Caco-2 (cell line): ENCODE measurements at regions not wholly inside any gene's neighbourhood (a gene's known extent, or its start where the extent isn't known, plus 50 kb on each side); places are given as distances from the start of the nearest gene placed in this dataset.

Source experiments
- BruUV-seq: library from RNA; stranded (reverse); fragments of 400-500 nt; replicated peaks from 2 replicates; lab custom pipeline; 2021; lab: Mats Ljungman, UMichigan
- CTCF ChIA-PET: fragments of 300-600 bp; sonication (Branson Sonifier 250); formaldehyde crosslinking; loops from one replicate; lab custom pipeline; 2022; ENCODE audit warnings: antibody characterized with exemption; lab: Charles Lee
- POLR2A ChIA-PET: fragments of 300-600 bp; sonication (Branson Sonifier 250); formaldehyde crosslinking; loops from one replicate; lab custom pipeline; 2022; ENCODE audit warnings: antibody characterized with exemption; lab: Charles Lee
- DNase-seq, 2 experiments: peaks; one replicate each; pipeline versions ENCODE4 v3.0.0 to v3.0.0-alpha.2; 2020 to 2022
- H3K27me3 ChIP-seq: replicated peaks from 2 replicates; pipeline ENCODE4 v1.6.0; 2011; ENCODE audit warnings: low read length; ENCODE audit not compliant: control insufficient read depth, insufficient read depth
- H3K36me3 ChIP-seq: 2 replicates; pipeline ENCODE4 v1.5.1; 2011; ENCODE audit warnings: low read length; ENCODE audit not compliant: control insufficient read depth, insufficient read depth
- H3K4me1 ChIP-seq: fragments of 250-450 bp; sonication (Bioruptor Pico); 2 replicates; pipeline ENCODE4 v1.5.1; 2020; ENCODE audit warnings: mild to moderate bottlenecking
- H3K4me3 ChIP-seq: 2 replicates; pipeline ENCODE4 v1.5.1; 2011; ENCODE audit warnings: low read depth, mild to moderate bottlenecking, control low read depth, low read length
- H3K9me3 ChIP-seq: fragments of 250-450 bp; sonication (Bioruptor Pico); 2 replicates; pipeline ENCODE4 v1.5.1; 2020; ENCODE audit warnings: mild to moderate bottlenecking, moderate library complexity
- H3K27ac Mint-ChIP-seq: one replicate; pipeline ENCODE4 v1.8.0; 2022; ENCODE audit warnings: mixed read lengths; ENCODE audit not compliant: unreplicated experiment
- H3K27me3 Mint-ChIP-seq: one replicate; pipeline ENCODE4 v1.8.0; 2022; ENCODE audit warnings: mixed read lengths; ENCODE audit not compliant: insufficient read depth, unreplicated experiment
- H3K36me3 Mint-ChIP-seq: one replicate; pipeline ENCODE4 v1.8.0; 2022; ENCODE audit warnings: mild to moderate bottlenecking, mixed read lengths; ENCODE audit not compliant: insufficient read depth, unreplicated experiment
- H3K4me1 Mint-ChIP-seq: one replicate; pipeline ENCODE4 v1.8.0; 2022; ENCODE audit warnings: low read depth, mixed read lengths; ENCODE audit not compliant: unreplicated experiment
- H3K4me3 Mint-ChIP-seq: one replicate; pipeline ENCODE4 v1.8.0; 2022; ENCODE audit warnings: mild to moderate bottlenecking, moderate library complexity, mixed read lengths; ENCODE audit not compliant: unreplicated experiment
- H3K9me3 Mint-ChIP-seq: one replicate; pipeline ENCODE4 v1.8.0; 2022; ENCODE audit warnings: mixed read lengths; ENCODE audit not compliant: unreplicated experiment
- intact Hi-C: fragments of 100-400 bp; cut with micrococcal nuclease; formaldehyde crosslinking; loops from one replicate; pipeline ENCODE4 v1.10.0; 2022; ENCODE audit not compliant: unreplicated experiment
- TF ChIP-seq, protein P1 (sequence below), 2 experiments: fragments of 200-600 bp in 1 of 2; IDR thresholded peaks; 1 replicate in 1 of 2; 2 replicates in 1 of 2; pipeline versions ENCODE4 v1.5.1 to v1.8.0; 2011 to 2022; ENCODE audit warnings: antibody characterized with exemption in 1 of 2, control low read depth in 1 of 2, inconsistent platforms in 1 of 2, low read depth in 1 of 2, low read length in 1 of 2, mild to moderate bottlenecking in 1 of 2, moderate library complexity in 1 of 2; ENCODE audit not compliant: insufficient read depth in 1 of 2, severe bottlenecking in 1 of 2, unreplicated experiment in 1 of 2

GRCh38 chr20:21601799-21602198 lies 87.9 kb upstream of the NKX2-2 start:
- Histone ChIP-seq H3K36me3 (no peaks in the 10 kb centered on the region), H3K4me1 (no peaks in the 10 kb centered on the region), H3K9me3 (peaks cover 12% of the 10 kb centered on the region), H3K4me3 (no peak overlapping the region), H3K27me3 (no peaks in the 10 kb centered on the region)
- intact Hi-C loops = no loop called here
- Mint-ChIP-seq H3K4me3 (no peak overlapping the region), H3K27me3 (peaks cover 11% of the 10 kb centered on the region), H3K27ac (no peak overlapping the region), H3K9me3 (peaks cover 31% of the 10 kb centered on the region), H3K36me3 (no peaks in the 10 kb centered on the region), H3K4me1 (no peaks in the 10 kb centered on the region)
- ChIA-PET POLR2A (no interaction called here), CTCF (interaction anchor here (1.0 kb wide), 1 partner anchor 1008 kb away, joined by 3 read pairs; no protein-coding TSS in a partner anchor)
- TF ChIP-seq, protein P1, sequence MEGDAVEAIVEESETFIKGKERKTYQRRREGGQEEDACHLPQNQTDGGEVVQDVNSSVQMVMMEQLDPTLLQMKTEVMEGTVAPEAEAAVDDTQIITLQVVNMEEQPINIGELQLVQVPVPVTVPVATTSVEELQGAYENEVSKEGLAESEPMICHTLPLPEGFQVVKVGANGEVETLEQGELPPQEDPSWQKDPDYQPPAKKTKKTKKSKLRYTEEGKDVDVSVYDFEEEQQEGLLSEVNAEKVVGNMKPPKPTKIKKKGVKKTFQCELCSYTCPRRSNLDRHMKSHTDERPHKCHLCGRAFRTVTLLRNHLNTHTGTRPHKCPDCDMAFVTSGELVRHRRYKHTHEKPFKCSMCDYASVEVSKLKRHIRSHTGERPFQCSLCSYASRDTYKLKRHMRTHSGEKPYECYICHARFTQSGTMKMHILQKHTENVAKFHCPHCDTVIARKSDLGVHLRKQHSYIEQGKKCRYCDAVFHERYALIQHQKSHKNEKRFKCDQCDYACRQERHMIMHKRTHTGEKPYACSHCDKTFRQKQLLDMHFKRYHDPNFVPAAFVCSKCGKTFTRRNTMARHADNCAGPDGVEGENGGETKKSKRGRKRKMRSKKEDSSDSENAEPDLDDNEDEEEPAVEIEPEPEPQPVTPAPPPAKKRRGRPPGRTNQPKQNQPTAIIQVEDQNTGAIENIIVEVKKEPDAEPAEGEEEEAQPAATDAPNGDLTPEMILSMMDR (IDR thresholded peaks at IDR 0.05; ENCODE audit: insufficient read depth in 1 of 2, low read depth in 1 of 2, low read length in 1 of 2, severe bottlenecking in 1 of 2, unreplicated experiment in 1 of 2) = no peak
- DNase-seq = no peak
- BruUV-seq = no TSS peak

- no peaks in the 10 kb centered on the region; the same call in 1 of the 2 replicates for H3K27me3 ChIP-seq
- no peaks in the 10 kb centered on the region for H3K9me3 Mint-ChIP-seq
- H3K36me3 ChIP-seq = no peaks in the 10 kb centered on the region
Measured at GRCh38 chr20:21586682-21587081, 72.8 kb upstream of the NKX2-2 start.

DNA sequence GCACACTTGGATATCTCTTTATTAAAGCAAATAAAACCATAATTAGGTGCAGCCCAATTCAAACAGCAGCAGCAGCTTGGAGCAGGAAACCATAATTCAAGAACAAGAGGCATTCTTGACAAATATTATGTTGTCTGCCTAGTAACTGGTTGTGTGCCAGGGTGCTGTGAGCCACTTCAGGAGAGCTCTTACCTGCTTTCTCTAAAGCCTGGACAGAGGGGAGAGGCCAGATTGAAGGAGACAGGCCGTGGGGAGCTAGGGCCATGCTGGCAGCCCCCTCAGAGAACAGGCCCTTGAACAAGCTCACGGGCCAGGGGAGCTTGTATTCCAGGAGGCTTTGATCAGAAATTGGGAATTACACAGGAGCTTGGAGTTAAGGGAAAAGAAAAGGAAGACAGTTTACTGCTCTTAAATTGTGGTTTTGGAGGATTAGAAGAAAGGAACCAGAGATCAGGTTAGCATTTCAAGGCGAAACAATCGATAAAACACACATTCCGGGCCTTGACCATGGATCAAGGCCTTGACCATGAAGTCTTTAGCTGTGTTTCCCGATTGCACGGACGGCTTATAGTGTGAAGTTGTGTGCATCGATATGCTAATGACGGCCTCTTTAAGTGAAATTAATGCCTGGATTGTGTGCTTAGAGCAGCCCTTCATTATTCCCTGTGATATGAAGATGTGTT lies 69.8 kb upstream of the NKX2-2 start:
- CTCF ChIA-PET = interaction anchor here (0.7 kb wide), 1 partner anchor 78 kb away, joined by 3 read pairs; no protein-coding TSS in a partner anchor
- Mint-ChIP-seq H3K27ac (no peak overlapping the region), H3K36me3 (no peaks in the 10 kb centered on the region), H3K9me3 (no peaks in the 10 kb centered on the region), H3K27me3 (peaks cover 39% of the 10 kb centered on the region), H3K4me1 (no peaks in the 10 kb centered on the region), H3K4me3 (no peak overlapping the region)
- intact Hi-C loops = no loop called here
- Histone ChIP-seq H3K4me3 (no peak overlapping the region), H3K9me3 (no peaks in the 10 kb centered on the region), H3K27me3 (no peaks in the 10 kb centered on the region; the same call in none of the 2 replicates), H3K36me3 (no peaks in the 10 kb centered on the region), H3K4me1 (no peaks in the 10 kb centered on the region)
- POLR2A ChIA-PET = no interaction called here
- TF ChIP-seq, protein P1 (IDR thresholded peaks at IDR 0.05; ENCODE audit: insufficient read depth in 1 of 2, low read depth in 1 of 2, low read length in 1 of 2, severe bottlenecking in 1 of 2, unreplicated experiment in 1 of 2) = no peak
- no TSS peak for BruUV-seq
- no peak for DNase-seq

More at GRCh38 chr20:21586682-21587081, 72.8 kb upstream of the NKX2-2 start:
- intact Hi-C loops = no loop called here
- Mint-ChIP-seq H3K27me3 (peaks cover 35% of the 10 kb centered on the region), H3K4me3 (no peak overlapping the region), H3K36me3 (no peaks in the 10 kb centered on the region), H3K4me1 (no peaks in the 10 kb centered on the region), H3K27ac (no peak overlapping the region)
- no peaks in the 10 kb centered on the region for H3K9me3 ChIP-seq
- BruUV-seq = no TSS peak
- CTCF ChIA-PET = no interaction called here
- POLR2A ChIA-PET = no interaction called here
- H3K4me3 ChIP-seq = no peak overlapping the region
- no peaks in the 10 kb centered on the region for H3K4me1 ChIP-seq
- TF ChIP-seq, protein P1 (IDR thresholded peaks at IDR 0.05; ENCODE audit: insufficient read depth in 1 of 2, low read depth in 1 of 2, low read length in 1 of 2, severe bottlenecking in 1 of 2, unreplicated experiment in 1 of 2) = no peak
- DNase-seq = no peak
